Urinary bladder (tissue), 3 donors: ENCODE measurements at regions not wholly inside any gene's neighbourhood (a gene's known extent, or its start where the extent isn't known, plus 50 kb on each side); places are given as distances from the start of the nearest gene placed in this dataset.

ENCODE experiments used
- DNase-seq: peaks from one replicate; pipeline ENCODE4 v3.0.0-alpha.2; 2015; ENCODE audit errors: extremely low spot score
- H3K27ac ChIP-seq: one replicate; pipeline ENCODE4 v1.5.1; 2013; ENCODE audit warnings: low read depth, mild to moderate bottlenecking, moderate library complexity
- H3K36me3 ChIP-seq: one replicate; pipeline ENCODE4 v1.6.1; 2013; ENCODE audit warnings: mild to moderate bottlenecking, moderate library complexity; ENCODE audit not compliant: insufficient read depth
- H3K4me1 ChIP-seq: one replicate; pipeline ENCODE4 v1.6.1; 2013; ENCODE audit warnings: mild to moderate bottlenecking, moderate library complexity; ENCODE audit not compliant: insufficient read depth
- H3K4me3 ChIP-seq: one replicate; pipeline ENCODE4 v1.5.1; 2013; ENCODE audit warnings: low read depth, low read length
- WGBS: extraction: QIAGEN DNeasy Blood & Tissue Kit; methylation state at CpG from one replicate; pipeline ENCODE4 v1.1.7; 2013; 5-methylcytosine and 5-hydroxymethylcytosine counted together
- donor health status: healthy with polysubstance abuse.
- donor health status: healthy.

GRCh38 chr12:105960319-105961083 is 178.3 kb downstream of the NUAK1 start:
- H3K36me3 ChIP-seq = no peaks in the 10 kb centered on the region
- H3K4me3 ChIP-seq = no peak overlapping the region
- DNase-seq = no peak
- whole genome bisulfite sequencing = 71% methylated on average over 3 of the region's 3 CpGs
- H3K27ac ChIP-seq = no peak overlapping the region
- H3K4me1 ChIP-seq = no peaks in the 10 kb centered on the region

GRCh38 chr12:105961821-105962671 is 176.7 kb downstream of the NUAK1 start:
- H3K27ac ChIP-seq = no peak overlapping the region
- no peaks in the 10 kb centered on the region for H3K4me1 ChIP-seq
- DNase-seq = no peak
- 95% methylated on average over 1 of the region's 1 CpG for WGBS
- H3K4me3 ChIP-seq = no peak overlapping the region
- no peaks in the 10 kb centered on the region for H3K36me3 ChIP-seq

GRCh38 chr12:105967038-105967776 is 171.5 kb downstream of the NUAK1 start:
- WGBS = 31% methylated on average over 5 of the region's 5 CpGs
- no peak overlapping the region for H3K4me3 ChIP-seq

DNA sequence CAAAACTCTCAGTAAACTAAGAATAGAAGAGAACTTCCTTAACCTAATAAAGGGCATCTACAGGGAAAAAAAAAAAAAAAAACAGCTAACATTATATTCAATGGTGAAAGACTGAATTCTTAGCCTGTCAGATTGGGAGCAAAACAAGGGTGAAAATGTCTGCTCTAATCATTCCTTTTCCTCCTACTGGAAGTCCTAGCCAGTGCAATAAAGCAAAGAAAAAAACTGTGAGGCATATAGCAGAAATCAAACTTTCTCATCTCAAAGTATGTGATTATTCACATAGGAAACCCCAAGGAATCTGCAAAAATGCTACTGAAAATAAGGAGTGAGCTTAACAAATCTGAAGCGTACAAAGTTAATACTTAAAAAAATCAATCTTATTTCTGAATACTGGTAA is 170.7 kb downstream of the NUAK1 start:
- no peaks in the 10 kb centered on the region for H3K4me1 ChIP-seq
- H3K27ac ChIP-seq = no peak overlapping the region
- H3K36me3 ChIP-seq = no peaks in the 10 kb centered on the region
- H3K4me3 ChIP-seq = no peak overlapping the region
- no peak for DNase-seq
- 94% methylated on average over 1 of the region's 1 CpG for WGBS

More at GRCh38 chr12:105967038-105967776, 171.5 kb downstream of the NUAK1 start:
- Histone ChIP-seq H3K27ac (no peak overlapping the region), H3K36me3 (no peaks in the 10 kb centered on the region), H3K4me1 (no peaks in the 10 kb centered on the region)
- no peak for DNase-seq

GRCh38 chr12:105970885-105971284 is 167.9 kb downstream of the NUAK1 start:
- H3K4me3 ChIP-seq = no peak overlapping the region
- WGBS = 80% methylated on average over 2 of the region's 2 CpGs
- DNase-seq = peak; percentile 59
- no peaks in the 10 kb centered on the region for H3K4me1 ChIP-seq
- H3K36me3 ChIP-seq = no peaks in the 10 kb centered on the region
- no peak overlapping the region for H3K27ac ChIP-seq

DNA sequence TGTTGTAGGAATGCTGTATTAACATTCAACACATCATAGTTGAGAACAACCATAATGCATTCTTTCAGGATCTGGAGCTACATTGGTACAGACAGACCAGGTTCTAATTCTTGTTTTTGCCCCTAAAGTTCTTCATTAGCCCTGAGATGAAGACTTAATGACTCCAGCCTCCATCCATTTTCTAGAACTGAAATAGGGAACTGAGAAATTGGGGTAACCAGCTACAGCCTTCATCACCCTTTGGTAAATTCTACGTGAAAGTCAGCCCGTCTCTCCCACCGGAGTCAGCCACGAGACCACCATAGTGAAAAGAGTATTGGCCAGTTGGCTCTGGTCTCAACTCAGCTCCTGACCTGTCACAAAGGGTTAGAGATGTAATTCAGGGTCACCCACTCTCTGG is 164.0 kb downstream of the NUAK1 start:
- H3K4me3 ChIP-seq = no peak overlapping the region
- no peaks in the 10 kb centered on the region for H3K36me3 ChIP-seq
- no peak overlapping the region for H3K27ac ChIP-seq
- DNase-seq = no peak
- 98% methylated on average over 4 of the region's 4 CpGs for WGBS
- H3K4me1 ChIP-seq = no peaks in the 10 kb centered on the region

- no peaks in the 10 kb centered on the region for H3K36me3 ChIP-seq
- H3K4me3 ChIP-seq = no peak overlapping the region
- H3K4me1 ChIP-seq = no peaks in the 10 kb centered on the region
- no peak for DNase-seq
- 94% methylated on average over 2 of the region's 2 CpGs for WGBS
- H3K27ac ChIP-seq = no peak overlapping the region
Measured at GRCh38 chr12:105975351-105975750, 163.4 kb downstream of the NUAK1 start.

DNA sequence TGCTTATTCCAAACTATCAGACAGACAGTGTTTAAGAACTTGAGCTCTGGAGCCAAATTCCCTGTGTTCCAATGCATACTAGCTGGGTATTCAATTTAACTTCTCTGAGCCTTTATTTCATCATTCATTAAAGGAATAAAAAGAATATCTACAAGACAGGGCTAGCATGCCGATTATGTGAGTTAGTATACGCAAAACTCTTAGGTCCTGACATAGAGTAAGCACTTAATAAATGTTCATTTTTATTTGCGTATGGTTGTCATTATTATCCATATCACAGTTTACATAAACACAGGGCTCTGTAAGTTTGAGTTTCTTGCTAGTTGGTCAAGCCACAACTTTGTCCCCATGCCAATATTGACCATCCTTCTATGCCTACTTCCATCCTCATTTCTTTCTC is 161.5 kb downstream of the NUAK1 start:
- Histone ChIP-seq H3K36me3 (no peaks in the 10 kb centered on the region), H3K4me3 (no peak overlapping the region), H3K27ac (no peak overlapping the region), H3K4me1 (no peaks in the 10 kb centered on the region)
- DNase-seq = no peak
- WGBS = 73% methylated on average over 3 of the region's 3 CpGs

- 83% methylated on average over 1 of the region's 1 CpG for WGBS
- H3K27ac ChIP-seq = no peak overlapping the region
- no peaks in the 10 kb centered on the region for H3K4me1 ChIP-seq
- DNase-seq = no peak
- no peak overlapping the region for H3K4me3 ChIP-seq
- H3K36me3 ChIP-seq = no peaks in the 10 kb centered on the region
Measured at GRCh38 chr12:105977652-105978051, 161.1 kb downstream of the NUAK1 start.

DNA sequence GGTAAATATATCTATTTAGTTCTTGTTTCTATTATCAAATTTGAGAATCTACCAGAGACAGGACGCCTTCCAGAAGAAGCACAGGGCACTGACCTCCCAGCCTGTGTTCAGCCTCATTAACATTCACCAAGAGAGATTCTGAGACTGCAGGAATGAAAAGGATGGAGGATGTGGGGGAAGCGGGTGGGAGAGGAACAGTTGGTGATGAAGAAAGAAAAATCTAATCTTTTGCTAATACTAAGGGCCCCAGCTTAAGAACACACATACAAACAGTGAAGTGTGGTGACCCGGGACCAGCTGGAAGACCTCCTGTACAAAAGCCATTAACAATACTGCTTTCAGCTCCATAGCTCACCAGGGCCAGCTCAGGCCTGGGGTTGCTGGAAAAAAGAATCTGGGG is 160.5 kb downstream of the NUAK1 start:
- no peak for DNase-seq
- Histone ChIP-seq H3K4me1 (no peaks in the 10 kb centered on the region), H3K27ac (no peak overlapping the region), H3K4me3 (no peak overlapping the region), H3K36me3 (no peaks in the 10 kb centered on the region)
- WGBS = 86% methylated on average over 3 of the region's 3 CpGs

- H3K4me1 ChIP-seq = no peaks in the 10 kb centered on the region
- WGBS = 65% methylated on average over 3 of the region's 3 CpGs
- H3K4me3 ChIP-seq = no peak overlapping the region
- H3K36me3 ChIP-seq = no peaks in the 10 kb centered on the region
- DNase-seq = no peak
- no peak overlapping the region for H3K27ac ChIP-seq
Measured at GRCh38 chr12:105978686-105979085, 160.1 kb downstream of the NUAK1 start.

DNA sequence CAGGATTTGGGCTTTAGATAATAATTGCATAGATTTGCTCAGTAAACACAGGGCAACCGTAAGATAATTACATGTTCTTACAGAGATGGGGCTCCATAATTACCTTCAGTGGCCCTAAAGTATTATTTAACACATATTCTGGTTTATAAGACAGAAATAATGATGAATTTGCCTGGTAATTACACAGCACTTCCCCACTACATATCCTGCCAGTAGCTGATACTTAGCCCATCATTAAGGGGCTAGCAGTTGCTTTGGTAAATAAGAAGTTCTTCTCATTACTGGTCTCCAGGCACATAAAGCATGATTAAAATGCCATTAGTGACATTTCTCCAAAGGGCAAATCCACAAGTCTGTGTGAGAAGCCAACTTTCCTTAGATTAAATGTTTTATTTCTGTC is 158.7 kb downstream of the NUAK1 start:
- WGBS = 95% methylated on average over 1 of the region's 1 CpG
- Histone ChIP-seq H3K27ac (no peak overlapping the region), H3K36me3 (no peaks in the 10 kb centered on the region), H3K4me1 (no peaks in the 10 kb centered on the region), H3K4me3 (no peak overlapping the region)
- no peak for DNase-seq

- no peaks in the 10 kb centered on the region for H3K4me1 ChIP-seq
- WGBS = 95% methylated on average over 5 of the region's 5 CpGs
- H3K27ac ChIP-seq = no peak overlapping the region
- no peak for DNase-seq
- no peaks in the 10 kb centered on the region for H3K36me3 ChIP-seq
- H3K4me3 ChIP-seq = no peak overlapping the region
Measured at GRCh38 chr12:105980533-105980932, 158.2 kb downstream of the NUAK1 start.
